ENCODE measurements at regions not wholly inside any gene's neighbourhood (a gene's known extent, or its start where the extent isn't known, plus 50 kb on each side); places are given as distances from the start of the nearest gene placed in this dataset.

- peaks cover 0 to 4% (median 0%) of the 10 kb centered on the region in 4 donors for H3K4me1 ChIP-seq
- no peaks in the 10 kb centered on the region for H3K36me3 ChIP-seq
- H3K27me3 ChIP-seq = no peaks in the 10 kb centered on the region
- no peak for TF ChIP-seq CTCF (IDR thresholded peaks at IDR 0.05)
- no peak for TF ChIP-seq POLR2A (IDR thresholded peaks at IDR 0.05)
- no peak for TF ChIP-seq EP300 (IDR thresholded peaks at IDR 0.05)
- H3K4me3 ChIP-seq = no peak overlapping the region
- no peaks in the 10 kb centered on the region for H3K9me3 ChIP-seq
- WGBS, 2 donors = 88% methylated on average over 4 of the region's 4 CpGs
- DNase-seq (ENCODE audit: low spot score in 2 of 2) = no peak
- no peak overlapping the region for H3K27ac ChIP-seq
Measured at GRCh38 chr3:90005281-90005847, 897.9 kb downstream of the EPHA3 start.

GRCh38 chr3:90007778-90008499 is 900.5 kb downstream of the EPHA3 start:
- no peak overlapping the region for H3K27ac ChIP-seq
- WGBS, 2 donors = 65 to 74% methylated on average over 3 of the region's 3 CpGs

GRCh38 chr3:90010341-90010740 is 902.9 kb downstream of the EPHA3 start:
- Histone ChIP-seq H3K36me3 (no peaks in the 10 kb centered on the region), H3K27me3 (no peaks in the 10 kb centered on the region), H3K4me1 (peaks cover 0 to 16% (median 0%) of the 10 kb centered on the region in 4 donors), H3K27ac (peak overlapping the region in 1 of 4 donors; percentile 7), H3K4me3 (no peak overlapping the region), H3K9me3 (no peaks in the 10 kb centered on the region)
- WGBS, 2 donors = 13 to 24% methylated on average over 3 of the region's 3 CpGs
- DNase-seq (ENCODE audit: low spot score in 2 of 2) = no peak
- TF ChIP-seq EP300 (IDR thresholded peaks at IDR 0.05) = no peak
- no peak for TF ChIP-seq CTCF (IDR thresholded peaks at IDR 0.05)
- TF ChIP-seq POLR2A (IDR thresholded peaks at IDR 0.05) = no peak

More at GRCh38 chr3:90007778-90008499, 900.5 kb downstream of the EPHA3 start:
- Histone ChIP-seq H3K36me3 (no peaks in the 10 kb centered on the region), H3K4me3 (no peak overlapping the region), H3K27me3 (no peaks in the 10 kb centered on the region), H3K9me3 (no peaks in the 10 kb centered on the region), H3K4me1 (peaks cover 0 to 16% (median 0%) of the 10 kb centered on the region in 4 donors)
- peak in 1 of 2 donors; percentile 9 for DNase-seq (ENCODE audit: low spot score in 2 of 2)
- TF ChIP-seq CTCF (IDR thresholded peaks at IDR 0.05) = no peak
- peak in 1 of 2 donors; percentile 26 for TF ChIP-seq EP300 (IDR thresholded peaks at IDR 0.05)

GRCh38 chr3:90011131-90011530 is 903.7 kb downstream of the EPHA3 start:
- WGBS, 2 donors = 28 to 29% methylated on average over 5 of the region's 5 CpGs
- no peaks in the 10 kb centered on the region for H3K27me3 ChIP-seq
- peaks cover 0 to 16% (median 0%) of the 10 kb centered on the region in 4 donors for H3K4me1 ChIP-seq
- TF ChIP-seq POLR2A (IDR thresholded peaks at IDR 0.05) = no peak
- TF ChIP-seq CTCF (IDR thresholded peaks at IDR 0.05) = no peak
- TF ChIP-seq EP300 (IDR thresholded peaks at IDR 0.05) = no peak
- H3K27ac ChIP-seq = peak overlapping the region in 1 of 4 donors; percentile 49
- H3K4me3 ChIP-seq = no peak overlapping the region
- no peaks in the 10 kb centered on the region for H3K9me3 ChIP-seq
- no peaks in the 10 kb centered on the region for H3K36me3 ChIP-seq
- DNase-seq (ENCODE audit: low spot score in 2 of 2) = no peak

- H3K4me1 ChIP-seq = peaks cover 0 to 16% (median 0%) of the 10 kb centered on the region in 4 donors
- 68 to 77% methylated on average over 4 of the region's 4 CpGs for WGBS, 2 donors
- H3K27ac ChIP-seq = no peak overlapping the region
- H3K36me3 ChIP-seq = no peaks in the 10 kb centered on the region
- DNase-seq (ENCODE audit: low spot score in 2 of 2) = no peak
- no peak overlapping the region for H3K4me3 ChIP-seq
- no peaks in the 10 kb centered on the region for H3K27me3 ChIP-seq
- H3K9me3 ChIP-seq = no peaks in the 10 kb centered on the region
- TF ChIP-seq POLR2A (IDR thresholded peaks at IDR 0.05) (no peak), EP300 (IDR thresholded peaks at IDR 0.05) (no peak), CTCF (IDR thresholded peaks at IDR 0.05) (no peak)
Measured at GRCh38 chr3:90011596-90011995, 904.2 kb downstream of the EPHA3 start.
